AG04449 (cell line): ENCODE measurements at regions not wholly inside any gene's neighbourhood (a gene's known extent, or its start where the extent isn't known, plus 50 kb on each side); places are given as distances from the start of the nearest gene placed in this dataset.
A peak's percentile ranks its signal among the peaks of the same experiment; 100 is the strongest.
"Not testable (repeated sequence)": the region's sequence is repeated elsewhere in the genome, so short reads cannot be mapped to it uniquely, and the experiment has no call there.

Experiments used
- CTCF ChIA-PET: fragments of 350-600 bp; formaldehyde crosslinking; extraction: SDS; loops from one replicate; lab custom pipeline; 2021; ENCODE audit warnings: antibody characterized with exemption; lab: Yijun Ruan, JAX
- POLR2A ChIA-PET: fragments of 400-600, 350-600 bp; formaldehyde crosslinking; extraction: SDS; loops from one replicate; lab custom pipeline; 2020; ENCODE audit warnings: antibody characterized with exemption, inconsistent platforms; lab: Yijun Ruan, JAX
- DNase-seq: peaks from one replicate; pipeline ENCODE4 v3.0.0-alpha.2; 2010; ENCODE audit warnings: low read depth, low spot score
- H3K4me3 ChIP-seq: 2 replicates; pipeline ENCODE4 v1.5.1; 2011; ENCODE audit warnings: low read depth, mild to moderate bottlenecking, control low read depth, low read length

DNA sequence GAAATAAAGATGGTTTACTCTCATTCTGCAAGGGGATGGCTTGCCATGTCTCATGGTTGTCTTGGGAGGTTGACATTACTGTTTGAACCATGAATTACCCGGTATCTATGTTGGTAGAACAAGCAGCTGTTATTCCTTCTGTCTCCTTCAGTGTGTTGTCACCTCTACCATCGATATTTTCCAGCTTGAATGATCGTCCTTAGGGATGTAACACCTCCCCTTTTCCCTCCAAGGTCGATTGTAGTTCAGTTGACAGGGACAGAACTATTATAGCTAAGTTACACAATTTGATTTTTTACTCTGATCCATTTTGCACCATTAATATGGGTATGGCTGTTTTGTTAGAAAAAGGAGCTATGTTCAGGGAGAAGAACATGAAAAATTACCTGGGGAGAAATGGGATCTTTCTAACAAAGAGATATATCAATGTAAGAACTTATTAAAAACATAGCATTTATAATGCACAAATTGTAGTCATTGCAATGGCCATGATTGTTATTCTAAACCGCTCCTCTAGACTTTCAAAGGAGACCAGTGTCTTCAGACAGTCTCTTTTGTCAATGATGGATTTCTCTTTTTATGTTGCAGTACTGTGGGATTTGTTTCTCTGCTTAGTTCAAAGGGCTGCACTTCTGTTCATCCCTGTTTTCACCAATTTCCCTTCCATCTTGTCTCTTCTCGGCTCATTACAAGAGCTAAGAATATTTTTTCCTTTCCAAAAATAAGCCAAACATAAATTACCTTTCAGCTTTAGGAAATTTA lies 681.6 kb downstream of the PRIM2 start:
- DNase-seq, POLR2A ChIA-PET, CTCF ChIA-PET, H3K4me3 ChIP-seq: not testable (repeated sequence)

DNA sequence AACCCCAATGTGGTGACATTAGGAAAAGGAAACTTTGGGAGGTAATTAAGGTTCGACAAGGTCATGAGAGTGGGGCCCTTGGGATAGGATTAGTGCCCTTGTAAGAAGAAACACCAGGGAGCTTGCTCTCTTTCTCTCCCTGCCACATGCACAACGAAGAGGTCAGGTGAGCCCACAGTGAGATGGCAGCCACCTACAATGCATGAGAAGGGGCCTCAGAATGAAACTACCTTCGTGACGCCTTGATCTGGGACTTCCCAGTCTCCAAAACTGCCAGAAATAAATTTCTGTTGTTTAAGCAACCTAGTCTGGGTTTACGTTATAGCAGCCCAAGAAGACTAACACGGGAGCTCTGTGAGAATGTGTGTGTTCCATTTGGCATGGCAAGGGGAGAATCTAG lies 682.8 kb downstream of the PRIM2 start:
- POLR2A ChIA-PET, DNase-seq, H3K4me3 ChIP-seq, CTCF ChIA-PET: not testable (repeated sequence)

DNA sequence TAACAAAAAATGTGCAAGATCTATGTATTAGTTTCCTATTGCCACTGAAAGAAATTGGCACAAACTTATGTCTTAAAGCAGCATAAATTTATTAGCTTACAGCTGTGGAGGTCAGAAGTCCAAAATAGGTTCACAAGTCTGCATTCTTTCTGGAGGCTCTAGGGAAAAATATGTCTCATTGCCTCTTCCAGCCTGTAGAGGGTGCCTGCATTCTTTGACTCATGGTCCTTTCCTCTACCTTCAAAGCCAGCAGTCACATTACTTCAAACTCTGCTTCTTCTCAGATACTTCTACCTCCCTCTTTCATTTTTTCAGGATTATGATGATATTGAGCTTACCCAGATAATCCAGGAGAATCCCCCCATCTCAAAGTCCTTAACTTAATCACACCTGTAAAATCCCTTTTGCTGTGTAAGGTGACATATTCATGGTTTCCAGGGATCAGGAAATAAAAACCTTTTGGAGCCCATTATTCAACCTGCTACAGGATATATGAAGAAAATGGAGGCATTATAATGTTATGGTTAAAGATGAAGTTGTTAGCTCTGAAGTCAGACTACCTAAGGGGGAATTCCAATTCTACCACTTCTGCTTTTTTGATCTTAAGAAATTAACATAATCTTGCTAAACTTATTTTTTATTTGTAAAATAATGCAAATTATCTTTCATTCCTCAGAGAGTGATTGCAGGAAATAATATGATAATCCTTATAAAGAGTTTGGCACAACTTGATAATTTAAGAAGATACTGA lies 686.2 kb downstream of the PRIM2 start:
- DNase-seq, POLR2A ChIA-PET, CTCF ChIA-PET: not testable (repeated sequence)

DNA sequence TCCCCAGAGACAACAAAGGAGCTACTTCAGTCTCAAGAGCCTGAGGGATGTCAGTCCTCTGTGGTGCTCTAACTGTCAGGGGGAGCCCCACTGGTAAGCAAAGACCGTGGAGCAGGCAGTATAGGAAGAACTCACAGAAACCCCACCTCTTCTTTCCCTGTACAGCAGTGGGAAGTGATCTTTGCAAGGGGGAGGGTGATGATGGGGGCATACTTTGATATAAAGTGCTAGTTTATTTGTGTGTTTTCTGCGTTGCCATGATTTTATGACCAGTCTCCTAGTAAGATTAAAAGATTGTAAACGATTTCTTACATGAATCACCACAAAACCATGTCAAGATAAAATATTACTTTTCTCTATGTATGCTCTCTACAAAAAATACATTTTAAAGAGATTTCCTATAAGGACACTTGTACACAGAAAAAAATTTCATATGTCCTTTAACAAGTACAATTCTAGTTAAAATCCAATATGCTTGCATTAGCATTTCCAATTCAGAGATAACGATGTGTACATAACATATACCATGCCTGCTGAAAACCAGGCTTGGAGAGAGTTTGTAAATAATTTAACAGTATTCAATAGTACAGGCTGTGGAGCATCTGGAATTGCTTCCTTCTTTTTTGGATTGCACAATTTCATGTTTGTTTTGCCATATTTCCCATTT lies 690.0 kb downstream of the PRIM2 start:
- H3K4me3 ChIP-seq, CTCF ChIA-PET, DNase-seq, POLR2A ChIA-PET: not testable (repeated sequence)

More for the DNA sequence above, 686.2 kb downstream of the PRIM2 start:
- H3K4me3 ChIP-seq = not testable (repeated sequence)

DNA sequence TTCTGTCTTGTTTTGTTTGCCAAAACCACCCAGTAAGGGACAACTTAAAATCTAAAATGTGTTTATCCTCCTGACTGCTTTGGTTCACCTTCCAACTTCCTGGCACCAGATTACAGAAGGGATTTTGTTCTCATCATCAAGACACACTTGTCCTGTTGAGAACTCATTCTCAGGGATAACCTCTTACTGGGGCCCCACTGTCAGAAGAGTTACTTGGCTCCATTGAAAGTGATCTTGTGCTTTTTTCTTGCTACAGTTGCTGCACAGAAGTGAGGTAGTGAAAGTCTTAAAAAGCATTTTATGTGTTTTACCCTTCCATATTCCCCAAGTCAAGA lies 690.5 kb downstream of the PRIM2 start:
- DNase-seq, CTCF ChIA-PET, H3K4me3 ChIP-seq, POLR2A ChIA-PET: not testable (repeated sequence)

DNA sequence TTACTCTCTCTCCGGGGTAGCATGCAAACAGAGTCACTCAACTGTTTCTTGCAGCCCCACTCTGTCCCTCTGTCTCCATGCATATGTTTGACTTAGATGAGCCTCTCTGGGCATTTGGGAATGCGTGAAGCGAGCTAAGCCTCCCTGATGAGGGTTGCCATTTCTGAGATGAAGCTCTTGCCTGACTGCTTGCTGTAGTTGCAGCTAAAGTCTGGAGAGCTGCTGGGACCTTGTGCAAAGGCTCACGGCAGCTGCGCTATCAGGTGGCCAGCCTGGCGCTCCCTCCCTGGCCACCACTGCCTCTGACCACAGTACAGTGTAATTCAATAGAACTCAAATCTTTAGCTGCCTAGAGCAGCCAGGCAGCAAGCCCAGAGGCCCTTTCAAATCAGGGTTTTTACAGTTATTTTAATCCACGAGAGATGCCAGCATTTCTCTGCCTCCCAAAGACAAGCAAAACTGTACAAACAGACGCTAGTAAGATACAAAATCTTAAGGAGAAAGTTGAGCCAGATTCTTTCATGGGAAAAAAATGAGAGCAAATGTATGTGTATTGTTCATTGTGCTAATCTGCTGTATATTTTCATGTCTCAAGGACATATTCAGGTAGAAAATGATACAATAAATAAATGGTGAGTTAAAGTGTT lies 694.6 kb downstream of the PRIM2 start:
- H3K4me3 ChIP-seq, DNase-seq, CTCF ChIA-PET, POLR2A ChIA-PET: not testable (repeated sequence)

DNA sequence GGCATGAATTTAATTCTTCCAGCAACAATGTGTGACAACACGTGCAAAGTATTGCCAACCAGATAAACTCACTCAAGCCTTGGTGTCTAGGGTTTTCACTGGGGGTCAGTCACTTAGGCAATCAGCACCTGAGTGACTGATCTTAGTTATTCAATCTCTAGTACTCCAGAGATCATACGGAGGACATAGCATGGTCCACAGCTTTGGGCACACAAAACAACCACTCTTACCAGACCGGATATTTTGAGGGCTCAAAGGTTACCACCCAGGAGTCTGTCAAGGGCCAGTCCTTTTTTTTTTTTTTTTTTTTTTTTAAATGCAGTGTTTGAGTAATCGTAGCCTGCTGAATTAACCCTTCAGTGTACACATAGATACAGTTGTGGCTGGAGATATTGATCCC lies 699.2 kb downstream of the PRIM2 start:
- CTCF ChIA-PET, H3K4me3 ChIP-seq, DNase-seq, POLR2A ChIA-PET: not testable (repeated sequence)

DNA sequence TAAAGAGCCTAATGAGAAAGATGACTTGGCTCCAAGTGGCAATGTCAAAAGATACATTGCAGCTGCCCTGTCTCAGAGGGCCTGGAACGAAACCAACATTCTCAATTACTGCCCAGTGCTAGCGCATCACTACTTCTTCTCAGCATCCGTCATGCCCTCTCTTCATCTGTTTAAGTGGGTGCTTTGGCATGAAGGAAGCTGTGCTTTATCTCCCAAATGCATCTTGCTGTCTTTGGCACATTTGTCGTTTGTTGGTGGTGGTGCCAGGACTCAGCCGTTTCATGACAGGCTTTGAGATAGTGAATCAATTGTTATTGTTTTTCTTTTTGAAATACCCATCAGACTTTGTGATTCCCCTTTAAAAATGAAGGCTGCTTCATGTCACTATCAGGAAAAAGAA lies 710.8 kb downstream of the PRIM2 start:
- DNase-seq, H3K4me3 ChIP-seq, CTCF ChIA-PET, POLR2A ChIA-PET: not testable (repeated sequence)

DNA sequence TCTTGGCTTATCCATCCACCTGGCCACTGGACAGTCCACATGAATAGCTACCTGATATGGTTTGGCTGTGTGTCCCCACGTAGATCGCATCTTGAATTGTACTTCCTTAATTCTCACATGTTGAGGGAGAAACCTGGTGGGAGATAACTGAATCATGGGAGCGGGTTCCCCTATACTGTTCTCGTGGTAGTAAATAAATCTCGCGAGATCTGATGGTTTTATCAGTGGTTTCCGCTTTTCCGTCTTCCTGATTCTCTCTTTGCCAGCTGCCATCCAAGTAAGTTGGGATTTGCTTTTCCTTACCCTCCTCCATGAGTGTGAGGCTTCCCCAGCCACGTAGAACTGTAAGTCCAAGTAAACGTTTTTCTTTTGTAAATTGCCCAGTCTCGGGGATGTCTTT lies 720.8 kb downstream of the PRIM2 start:
- CTCF ChIA-PET, DNase-seq, POLR2A ChIA-PET, H3K4me3 ChIP-seq: not testable (repeated sequence)

DNA sequence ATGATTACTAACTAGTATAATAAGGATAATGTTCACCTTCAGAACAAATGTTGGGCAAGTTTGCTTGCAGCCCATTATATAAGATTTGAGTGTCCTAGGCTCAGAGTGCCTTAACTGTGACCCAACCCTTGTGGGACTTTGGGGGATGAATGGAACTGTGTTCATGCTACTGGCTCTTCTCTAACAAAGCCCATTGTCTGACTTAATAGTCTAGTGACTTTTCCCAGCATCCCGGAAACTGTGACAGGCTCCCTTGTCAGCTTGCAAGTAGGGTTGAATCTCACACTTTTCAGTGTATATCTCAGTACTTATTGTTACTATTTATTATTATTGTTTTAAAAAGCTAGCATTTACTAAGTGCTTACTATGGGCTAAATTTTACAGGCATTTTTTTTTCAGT lies 729.2 kb downstream of the PRIM2 start:
- CTCF ChIA-PET, POLR2A ChIA-PET, H3K4me3 ChIP-seq, DNase-seq: not testable (repeated sequence)

DNA sequence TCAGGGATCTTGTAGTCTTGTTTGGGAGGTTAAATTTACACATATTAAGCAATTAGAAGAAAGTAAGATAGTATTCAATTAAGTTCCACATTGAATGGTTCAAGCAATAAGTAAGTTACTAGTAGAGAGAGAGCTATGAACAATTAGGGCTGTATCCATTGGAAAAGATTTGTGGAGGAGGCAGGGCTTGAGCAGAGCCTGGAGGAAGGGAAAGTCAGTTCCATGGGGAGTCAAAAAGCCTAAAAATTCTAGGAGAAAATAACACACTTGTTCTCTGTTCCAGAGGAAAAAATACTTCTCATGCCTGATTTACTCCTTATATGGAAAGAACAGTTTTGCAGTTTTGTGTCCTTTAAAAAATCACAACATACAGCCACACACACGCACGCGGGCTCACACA lies 730.0 kb downstream of the PRIM2 start:
- CTCF ChIA-PET, H3K4me3 ChIP-seq, POLR2A ChIA-PET: not testable (repeated sequence)

DNA sequence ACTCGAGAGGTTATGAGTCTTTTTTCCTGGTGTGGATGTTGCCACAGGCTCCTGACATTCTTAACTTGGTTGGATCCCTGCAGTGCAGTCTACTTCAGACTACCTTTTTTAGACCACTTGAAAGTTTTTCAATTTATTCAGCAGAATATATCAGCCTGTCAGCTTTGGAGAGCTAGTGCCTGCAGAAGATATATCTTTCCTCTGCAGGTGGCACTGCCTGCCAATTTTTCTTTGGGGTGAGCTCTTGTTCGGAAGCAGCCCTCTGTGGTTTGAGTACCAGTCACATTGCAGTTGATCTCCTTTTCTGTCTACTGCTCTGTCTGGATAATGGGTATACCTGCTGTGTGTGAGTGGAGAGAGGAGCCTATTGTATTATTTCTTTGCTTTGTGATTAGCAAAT lies 730.4 kb downstream of the PRIM2 start:
- H3K4me3 ChIP-seq, DNase-seq, CTCF ChIA-PET, POLR2A ChIA-PET: not testable (repeated sequence)

More for the DNA sequence above, 730.0 kb downstream of the PRIM2 start:
- DNase-seq = not testable (repeated sequence)

DNA sequence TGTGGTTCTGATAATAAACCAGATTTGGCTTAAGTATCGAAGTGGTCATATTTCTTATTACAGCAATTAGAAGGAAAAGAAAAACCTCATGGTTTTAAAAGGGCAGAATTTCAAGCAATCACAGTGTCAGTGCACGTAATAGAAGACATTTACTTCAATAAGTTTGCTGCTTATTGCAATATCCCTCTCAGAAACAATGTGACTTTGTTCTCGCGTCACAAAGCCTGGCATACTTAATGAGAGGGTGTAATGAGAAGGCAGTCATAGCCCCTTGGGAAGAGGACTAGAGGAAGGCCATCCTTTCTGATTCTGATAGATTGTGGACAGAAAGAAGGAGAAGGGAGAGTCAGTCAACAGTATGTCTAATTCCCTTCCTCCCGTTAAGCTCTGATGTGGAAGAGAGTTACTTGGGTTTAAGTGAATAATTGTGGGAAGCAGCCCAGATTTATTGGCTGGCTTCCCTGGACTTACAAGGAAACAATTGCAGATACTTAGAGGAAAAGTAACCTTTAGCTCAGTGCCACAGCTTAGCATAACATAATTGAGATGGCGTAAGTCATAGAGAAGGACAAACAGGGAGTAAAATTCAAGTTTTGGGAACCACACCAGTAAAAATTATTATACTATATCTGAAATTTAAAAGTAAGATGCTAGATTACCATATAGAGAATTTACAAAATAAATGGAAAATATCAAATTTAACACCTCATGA lies 738.2 kb downstream of the PRIM2 start:
- CTCF ChIA-PET, H3K4me3 ChIP-seq, POLR2A ChIA-PET, DNase-seq: not testable (repeated sequence)

DNA sequence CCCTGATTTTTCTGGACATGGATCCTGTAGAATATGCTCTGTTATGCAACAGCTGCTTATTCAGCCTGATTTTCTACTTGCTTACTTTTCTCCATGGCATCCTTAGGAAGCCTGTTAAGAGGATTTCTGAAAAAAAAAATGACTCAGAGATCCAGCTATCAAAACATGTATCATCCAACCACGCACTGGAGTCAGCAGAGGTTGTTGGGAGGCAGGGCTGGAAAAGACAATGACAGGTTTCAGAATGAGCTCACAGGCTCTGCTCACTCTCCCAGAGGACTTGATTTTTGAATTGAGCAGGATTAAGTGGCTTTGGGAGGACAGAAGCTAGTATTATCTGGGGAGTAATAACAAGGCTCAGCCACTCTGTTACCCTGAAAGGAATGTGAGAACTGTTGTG lies 742.3 kb downstream of the PRIM2 start:
- H3K4me3 ChIP-seq, POLR2A ChIA-PET, CTCF ChIA-PET: not testable (repeated sequence)
- DNase-seq = peak; percentile 5

DNA sequence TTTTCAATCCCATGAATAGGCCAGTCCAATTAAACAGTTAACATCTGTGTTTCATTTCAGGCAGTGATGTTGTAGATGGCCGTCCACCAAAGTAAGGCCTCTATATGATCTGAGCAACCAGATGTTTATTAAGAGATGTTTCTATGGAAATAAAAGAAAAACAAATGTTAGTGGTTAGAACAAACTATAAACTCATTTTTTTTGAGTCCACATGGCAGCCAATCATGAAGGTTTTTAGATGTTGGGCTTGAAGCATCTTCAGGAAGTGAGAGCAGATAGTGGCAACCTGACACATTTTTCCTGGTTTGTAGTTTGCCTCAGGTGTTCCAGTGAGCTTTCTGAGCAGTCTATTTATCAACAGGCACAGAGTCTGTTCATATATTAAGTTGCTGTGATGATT lies 746.1 kb downstream of the PRIM2 start:
- POLR2A ChIA-PET, DNase-seq, H3K4me3 ChIP-seq, CTCF ChIA-PET: not testable (repeated sequence)
